Endothelial cell of umbilical vein (primary cell): ENCODE measurements at regions not wholly inside any gene's neighbourhood (a gene's known extent, or its start where the extent isn't known, plus 50 kb on each side); places are given as distances from the start of the nearest gene placed in this dataset.

Source experiments
- CTCF ChIP-seq, 2 donors: IDR thresholded peaks; 1 replicate in 1 of 2; 2 replicates in 1 of 2; pipeline ENCODE4 v1.5.1; 2011; ENCODE audit warnings: low read length in 2 of 2, mild to moderate bottlenecking in 2 of 2, moderate library complexity in 2 of 2, control low read depth in 1 of 2, inconsistent platforms in 1 of 2, low read depth in 1 of 2; ENCODE audit not compliant: insufficient read depth in 1 of 2; ENCODE audit errors: extremely low read depth in 1 of 2
- EZH2 ChIP-seq: IDR thresholded peaks from 2 replicates; pipeline ENCODE4 v1.6.1; 2012; ENCODE audit warnings: borderline replicate concordance, low read depth, mild to moderate bottlenecking, moderate library complexity, low read length, inconsistent platforms; ENCODE audit not compliant: severe bottlenecking
- FOS ChIP-seq: IDR thresholded peaks from 2 replicates; pipeline ENCODE4 v1.6.1; 2011; ENCODE audit warnings: mild to moderate bottlenecking, low read length, moderate library complexity, borderline replicate concordance; ENCODE audit not compliant: insufficient read depth
- JUN ChIP-seq: IDR thresholded peaks from 2 replicates; pipeline ENCODE4 v1.6.1; 2011; ENCODE audit warnings: borderline replicate concordance, low read depth; ENCODE audit not compliant: insufficient read length, insufficient read depth
- MAX ChIP-seq: IDR thresholded peaks from 2 replicates; pipeline ENCODE4 v1.6.1; 2011; ENCODE audit not compliant: insufficient read depth, insufficient read length
- MYC ChIP-seq: IDR thresholded peaks from one replicate; pipeline ENCODE4 v1.6.1; 2011; ENCODE audit warnings: mild to moderate bottlenecking, low read depth, low read length
- POLR2A ChIP-seq: IDR thresholded peaks from 2 replicates; pipeline ENCODE4 v1.6.1; 2012; ENCODE audit warnings: low read depth, mild to moderate bottlenecking, control low read depth, low read length
- POLR2AphosphoS5 ChIP-seq: IDR thresholded peaks from 2 replicates; pipeline ENCODE4 v1.6.1; 2012; ENCODE audit warnings: low read depth, mild to moderate bottlenecking, control low read depth, low read length, moderate library complexity; ENCODE audit not compliant: insufficient read depth

GRCh38 chr11:36948460-36949127 is 350.6 kb upstream of the RAG2 start:
- TF ChIP-seq CTCF (IDR thresholded peaks at IDR 0.05; ENCODE audit: extremely low read depth in 1 of 2, insufficient read depth in 1 of 2, low read depth in 1 of 2, low read length in 2 of 2) (no peak), POLR2AphosphoS5 (no peak), POLR2A (no peak), MAX (no peak), FOS (no peak), EZH2 (no peak), JUN (no peak), MYC (no peak)
